Right lobe of liver (tissue), 4 donors: ENCODE measurements at regions not wholly inside any gene's neighbourhood (a gene's known extent, or its start where the extent isn't known, plus 50 kb on each side); places are given as distances from the start of the nearest gene placed in this dataset.

Experiments
- POLR2A ChIP-seq: fragments of 450-650 bp; IDR thresholded peaks from one replicate; pipeline ENCODE4 v1.6.1; 2017; ENCODE audit warnings: antibody characterized with exemption, mild to moderate bottlenecking
- TF ChIP-seq, protein P1 (sequence below), 4 donors: fragments of 200-600 bp in 3 of 4; fragments of 450-650 bp in 1 of 4; IDR thresholded peaks; one replicate each; pipeline versions ENCODE4 v1.5.1 to v1.8.0; 2016 to 2022; ENCODE audit warnings: antibody characterized with exemption in 4 of 4, mild to moderate bottlenecking in 2 of 4
- donor health status: DM: no; HTN: no; CAD: no.
- donor health status: DM: no; HTN: no; CAD: no.
- donor health status: DM: no; HTN: yes; CAD: no.

DNA sequence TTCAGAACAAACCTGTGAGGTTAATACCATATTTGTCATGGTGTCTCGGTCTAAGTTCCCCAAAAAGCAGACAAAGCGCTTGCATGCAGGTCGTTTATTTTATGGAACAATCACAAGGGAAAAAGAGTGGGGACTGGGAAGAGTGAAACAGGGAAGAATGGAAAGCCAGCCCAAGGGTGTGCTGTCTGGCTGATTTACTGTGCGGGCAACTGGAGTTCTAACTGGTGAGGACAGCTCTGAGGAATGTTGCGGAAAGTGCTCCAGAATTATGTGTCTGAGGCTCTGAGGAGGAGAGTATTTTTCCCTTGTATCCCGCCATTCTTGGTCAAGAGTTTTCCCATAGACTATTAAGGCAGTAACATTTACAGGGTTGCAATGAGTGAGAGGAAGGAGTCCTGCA, 465.4 kb downstream of the RMST start:
- TF ChIP-seq, protein P1, sequence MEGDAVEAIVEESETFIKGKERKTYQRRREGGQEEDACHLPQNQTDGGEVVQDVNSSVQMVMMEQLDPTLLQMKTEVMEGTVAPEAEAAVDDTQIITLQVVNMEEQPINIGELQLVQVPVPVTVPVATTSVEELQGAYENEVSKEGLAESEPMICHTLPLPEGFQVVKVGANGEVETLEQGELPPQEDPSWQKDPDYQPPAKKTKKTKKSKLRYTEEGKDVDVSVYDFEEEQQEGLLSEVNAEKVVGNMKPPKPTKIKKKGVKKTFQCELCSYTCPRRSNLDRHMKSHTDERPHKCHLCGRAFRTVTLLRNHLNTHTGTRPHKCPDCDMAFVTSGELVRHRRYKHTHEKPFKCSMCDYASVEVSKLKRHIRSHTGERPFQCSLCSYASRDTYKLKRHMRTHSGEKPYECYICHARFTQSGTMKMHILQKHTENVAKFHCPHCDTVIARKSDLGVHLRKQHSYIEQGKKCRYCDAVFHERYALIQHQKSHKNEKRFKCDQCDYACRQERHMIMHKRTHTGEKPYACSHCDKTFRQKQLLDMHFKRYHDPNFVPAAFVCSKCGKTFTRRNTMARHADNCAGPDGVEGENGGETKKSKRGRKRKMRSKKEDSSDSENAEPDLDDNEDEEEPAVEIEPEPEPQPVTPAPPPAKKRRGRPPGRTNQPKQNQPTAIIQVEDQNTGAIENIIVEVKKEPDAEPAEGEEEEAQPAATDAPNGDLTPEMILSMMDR (IDR thresholded peaks at IDR 0.05), result no peak
- no peak for TF ChIP-seq POLR2A
